ENCODE measurements at regions not wholly inside any gene's neighbourhood (a gene's known extent, or its start where the extent isn't known, plus 50 kb on each side); places are given as distances from the start of the nearest gene placed in this dataset.

- H3K4me3 ChIP-seq (ENCODE audit: low read depth, low read length), result no peak overlapping the region
- in situ Hi-C loops (cut with HindIII; ENCODE audit: low sequenced_read_pairs), result no loop called here
- TF ChIP-seq CTCF (IDR thresholded peaks at IDR 0.05; ENCODE audit: low read depth, low read length), result no peak
- peak; percentile 49 for DNase-seq (ENCODE audit: low read depth, low spot score)
These were observed 553.2 kb upstream of the FAT1 start for GRCh38 chr4:187276736-187277408.

- no peak for DNase-seq (ENCODE audit: low read depth, low spot score)
- in situ Hi-C loops (cut with HindIII; ENCODE audit: low sequenced_read_pairs), result no loop called here
- no peak for TF ChIP-seq CTCF (IDR thresholded peaks at IDR 0.05; ENCODE audit: low read depth, low read length)
- no peak overlapping the region for H3K4me3 ChIP-seq (ENCODE audit: low read depth, low read length)
These were observed 559.7 kb upstream of the FAT1 start for GRCh38 chr4:187283201-187283955.

- DNase-seq (ENCODE audit: low read depth, low spot score), result no peak
- TF ChIP-seq CTCF (IDR thresholded peaks at IDR 0.05; ENCODE audit: low read depth, low read length), result no peak
- no peak overlapping the region for H3K4me3 ChIP-seq (ENCODE audit: low read depth, low read length)
- in situ Hi-C loops (cut with HindIII; ENCODE audit: low sequenced_read_pairs), result no loop called here
These were observed 562.9 kb upstream of the FAT1 start for GRCh38 chr4:187286525-187286924.

GRCh38 chr4:187289371-187289770 lies 565.7 kb upstream of the FAT1 start:
- DNase-seq (ENCODE audit: low read depth, low spot score), result peak; percentile 19
- in situ Hi-C loops (cut with HindIII; ENCODE audit: low sequenced_read_pairs), result no loop called here
- no peak for TF ChIP-seq CTCF (IDR thresholded peaks at IDR 0.05; ENCODE audit: low read depth, low read length)
- no peak overlapping the region for H3K4me3 ChIP-seq (ENCODE audit: low read depth, low read length)

DNA sequence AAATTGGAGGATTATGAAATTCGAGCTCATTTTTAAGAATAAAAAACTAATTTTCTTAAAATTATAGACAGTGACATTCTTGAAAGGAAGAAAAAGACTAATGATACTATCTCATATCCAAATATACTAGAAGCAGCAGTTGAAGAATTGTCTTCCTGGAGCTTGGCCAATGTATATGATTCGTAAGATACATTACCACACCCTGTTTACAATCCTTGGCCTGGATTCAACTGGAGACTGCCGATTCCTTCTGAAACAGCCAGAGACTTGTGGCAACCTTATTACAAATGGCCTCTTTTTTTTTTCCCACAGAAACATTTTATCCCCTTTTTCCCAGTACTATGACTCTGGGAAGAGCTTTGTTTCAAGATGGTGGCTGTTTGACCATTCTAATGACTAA lies 571.2 kb upstream of the FAT1 start:
- no peak overlapping the region for H3K4me3 ChIP-seq (ENCODE audit: low read depth, low read length)
- in situ Hi-C loops (cut with HindIII; ENCODE audit: low sequenced_read_pairs), result no loop called here
- DNase-seq (ENCODE audit: low read depth, low spot score), result no peak
- no peak for TF ChIP-seq CTCF (IDR thresholded peaks at IDR 0.05; ENCODE audit: low read depth, low read length)

GRCh38 chr4:187301923-187302322 lies 578.3 kb upstream of the FAT1 start:
- TF ChIP-seq CTCF (IDR thresholded peaks at IDR 0.05; ENCODE audit: low read depth, low read length), result no peak
- H3K4me3 ChIP-seq (ENCODE audit: low read depth, low read length), result no peak overlapping the region
- in situ Hi-C loops (cut with HindIII; ENCODE audit: low sequenced_read_pairs), result no loop called here
- DNase-seq (ENCODE audit: low read depth, low spot score), result no peak

All from astrocyte of the spinal cord (primary cell).